DMS 273 (cell line): ENCODE measurements at regions not wholly inside any gene's neighbourhood (a gene's known extent, or its start where the extent isn't known, plus 50 kb on each side); places are given as distances from the start of the nearest gene placed in this dataset.
"Not testable (repeated sequence)": the region's sequence is repeated elsewhere in the genome, so short reads cannot be mapped to it uniquely, and the experiment has no call there.

Source experiments
- DNase-seq: peaks from one replicate; lab custom pipeline; 2025; ENCODE audit not compliant: unreplicated experiment; lab: John Stamatoyannopoulos, UW

- DNase-seq, result not testable (repeated sequence)
Observed at GRCh38 chr3:191078913-191079312, 120.1 kb upstream of the OSTN start.

GRCh38 chr3:191076903-191077552, 122.0 kb upstream of the OSTN start:
- DNase-seq, result no peak

GRCh38 chr3:191074511-191074910, 124.5 kb upstream of the OSTN start:
- no peak for DNase-seq

- DNase-seq, result peak; percentile 7
Observed at GRCh38 chr3:191070762-191071403, 128.2 kb upstream of the OSTN start.

- DNase-seq, result no peak
Observed at GRCh38 chr3:191070201-191070600, 128.8 kb upstream of the OSTN start.

- no peak for DNase-seq
Observed at GRCh38 chr3:191068946-191069813, 129.9 kb upstream of the OSTN start.

- DNase-seq, result no peak
Observed at GRCh38 chr3:191066669-191067068, 132.4 kb upstream of the OSTN start.

GRCh38 chr3:191065181-191065805, 133.7 kb upstream of the OSTN start:
- DNase-seq, result peak; percentile 3

GRCh38 chr3:191051037-191051436, 148.0 kb upstream of the OSTN start:
- peak; percentile 62 for DNase-seq

- no peak for DNase-seq
Observed at GRCh38 chr3:191047930-191048329, 151.1 kb upstream of the OSTN start.

GRCh38 chr3:191030929-191031328, 168.1 kb upstream of the OSTN start:
- DNase-seq, result no peak

GRCh38 chr3:191030491-191030890, 168.0 kb upstream of the GMNC start:
- no peak for DNase-seq

- no peak for DNase-seq
Observed at GRCh38 chr3:191026746-191027145, 164.3 kb upstream of the GMNC start.

- no peak for DNase-seq
Observed at GRCh38 chr3:191020730-191021396, 158.4 kb upstream of the GMNC start.

GRCh38 chr3:191019855-191020254, 157.4 kb upstream of the GMNC start:
- DNase-seq, result no peak

GRCh38 chr3:191015960-191016359, 153.5 kb upstream of the GMNC start:
- DNase-seq, result not testable (repeated sequence)

- no peak for DNase-seq
Observed at GRCh38 chr3:191008074-191008473, 145.6 kb upstream of the GMNC start.

GRCh38 chr3:191005790-191006189, 143.3 kb upstream of the GMNC start:
- no peak for DNase-seq

- DNase-seq, result no peak
Observed at GRCh38 chr3:191003742-191004141, 141.2 kb upstream of the GMNC start.

- no peak for DNase-seq
Observed at GRCh38 chr3:190996181-190996775, 133.8 kb upstream of the GMNC start.

GRCh38 chr3:190995156-190995555, 132.7 kb upstream of the GMNC start:
- no peak for DNase-seq
